ENCODE measurements at regions not wholly inside any gene's neighbourhood (a gene's known extent, or its start where the extent isn't known, plus 50 kb on each side); places are given as distances from the start of the nearest gene placed in this dataset.

- no peaks in the 10 kb centered on the region; the same call in 1 of the 2 replicates for H3K36me3 ChIP-seq (replicated peaks; ENCODE audit: control insufficient read depth, insufficient read depth, low read length)
- no peak for DNase-seq
- H3K4me3 ChIP-seq (ENCODE audit: insufficient read depth, low read depth, low read length) = no peak overlapping the region
- no peaks in the 10 kb centered on the region for H3K27me3 ChIP-seq (ENCODE audit: control insufficient read depth, insufficient read depth, low read length)
Measured at GRCh38 chrX:107566604-107567262, 61.6 kb upstream of the PRPS1 start.

GRCh38 chrX:107567370-107567769, 60.9 kb upstream of the PRPS1 start:
- H3K27me3 ChIP-seq (ENCODE audit: control insufficient read depth, insufficient read depth, low read length) = no peaks in the 10 kb centered on the region
- DNase-seq = no peak
- no peaks in the 10 kb centered on the region; the same call in 1 of the 2 replicates for H3K36me3 ChIP-seq (replicated peaks; ENCODE audit: control insufficient read depth, insufficient read depth, low read length)
- no peak overlapping the region for H3K4me3 ChIP-seq (ENCODE audit: insufficient read depth, low read depth, low read length)

- Histone ChIP-seq H3K36me3 (replicated peaks; ENCODE audit: control insufficient read depth, insufficient read depth, low read length) (no peaks in the 10 kb centered on the region; the same call in 1 of the 2 replicates), H3K4me3 (ENCODE audit: insufficient read depth, low read depth, low read length) (no peak overlapping the region), H3K27me3 (ENCODE audit: control insufficient read depth, insufficient read depth, low read length) (no peaks in the 10 kb centered on the region)
- DNase-seq = no peak
Measured at GRCh38 chrX:107571296-107571998, 56.9 kb upstream of the PRPS1 start.

DNA sequence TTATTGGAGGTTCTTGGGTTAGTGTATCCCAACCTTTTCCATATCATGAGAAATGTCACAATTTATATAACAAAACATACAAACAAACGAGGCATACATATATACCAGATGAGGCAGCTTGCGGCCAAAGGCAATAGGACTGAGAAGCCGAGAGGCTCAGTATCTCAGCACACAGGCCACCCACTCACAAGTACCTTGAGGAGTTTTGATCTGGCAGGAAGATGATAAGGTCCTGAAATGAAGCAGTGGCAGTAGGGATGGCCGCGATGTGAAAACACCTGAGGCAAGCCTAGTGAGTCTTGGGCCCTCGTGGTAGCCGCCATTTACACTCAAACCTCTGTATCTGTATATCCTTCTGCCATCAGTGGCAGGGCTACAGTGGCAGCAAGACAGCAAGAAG, 55.3 kb upstream of the PRPS1 start:
- no peak overlapping the region for H3K4me3 ChIP-seq (ENCODE audit: insufficient read depth, low read depth, low read length)
- no peaks in the 10 kb centered on the region; the same call in 1 of the 2 replicates for H3K36me3 ChIP-seq (replicated peaks; ENCODE audit: control insufficient read depth, insufficient read depth, low read length)
- DNase-seq = no peak
- H3K27me3 ChIP-seq (ENCODE audit: control insufficient read depth, insufficient read depth, low read length) = no peaks in the 10 kb centered on the region

DNA sequence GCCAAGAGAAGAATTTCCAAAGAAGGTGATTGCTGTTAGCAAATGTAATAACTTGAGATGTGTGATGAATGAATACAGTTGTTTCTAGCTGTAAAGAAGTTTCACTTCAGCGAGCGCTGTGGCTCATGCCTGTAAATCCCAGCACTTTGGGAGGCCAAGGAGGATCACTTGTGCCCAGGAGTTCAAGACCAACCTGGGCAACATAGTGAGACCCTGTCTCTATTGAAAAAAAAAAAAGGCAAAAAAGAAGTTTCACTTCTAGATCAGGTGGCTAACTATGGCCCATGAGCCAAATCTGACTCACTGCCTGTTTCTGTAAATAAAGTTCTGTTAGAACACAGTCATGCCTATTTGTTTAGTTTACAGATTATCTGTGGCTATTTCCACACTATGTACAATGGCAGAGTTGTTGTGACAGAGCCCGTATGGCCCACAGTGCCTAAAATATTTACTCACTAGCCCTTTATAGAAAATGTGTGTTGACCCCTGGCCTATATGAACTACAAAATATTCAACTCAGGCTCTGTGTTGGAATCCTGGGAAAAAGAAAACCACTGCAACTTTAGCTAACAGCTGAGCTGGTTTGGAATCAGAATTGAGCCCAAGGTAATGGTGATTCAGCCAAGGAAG, 54.1 kb upstream of the PRPS1 start:
- H3K36me3 ChIP-seq (replicated peaks; ENCODE audit: control insufficient read depth, insufficient read depth, low read length) = no peaks in the 10 kb centered on the region; the same call in 1 of the 2 replicates
- no peaks in the 10 kb centered on the region for H3K27me3 ChIP-seq (ENCODE audit: control insufficient read depth, insufficient read depth, low read length)
- no peak for DNase-seq
- H3K4me3 ChIP-seq (ENCODE audit: insufficient read depth, low read depth, low read length) = no peak overlapping the region

DNA sequence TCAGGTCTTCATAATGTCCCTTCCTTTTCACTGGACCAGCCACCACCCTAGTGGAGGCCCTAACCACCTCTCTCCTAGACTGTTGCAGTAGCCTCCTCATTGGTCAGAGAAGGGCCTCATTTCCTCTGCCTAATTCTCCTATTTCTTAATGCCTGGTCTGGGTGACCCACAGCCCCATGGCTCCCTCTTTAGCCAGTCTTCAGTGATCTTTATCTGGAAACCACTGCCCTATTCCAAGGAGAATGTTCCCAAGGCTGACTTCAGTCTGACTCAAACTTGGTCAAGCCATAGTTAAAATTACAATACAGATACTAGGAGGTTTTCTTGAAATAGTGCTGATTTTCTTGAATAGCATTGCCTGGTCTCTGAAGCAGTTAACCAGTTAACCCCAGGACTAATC, 53.6 kb upstream of the PRPS1 start:
- no peaks in the 10 kb centered on the region for H3K27me3 ChIP-seq (ENCODE audit: control insufficient read depth, insufficient read depth, low read length)
- no peak overlapping the region for H3K4me3 ChIP-seq (ENCODE audit: insufficient read depth, low read depth, low read length)
- no peak for DNase-seq
- H3K36me3 ChIP-seq (replicated peaks; ENCODE audit: control insufficient read depth, insufficient read depth, low read length) = no peaks in the 10 kb centered on the region

DNA sequence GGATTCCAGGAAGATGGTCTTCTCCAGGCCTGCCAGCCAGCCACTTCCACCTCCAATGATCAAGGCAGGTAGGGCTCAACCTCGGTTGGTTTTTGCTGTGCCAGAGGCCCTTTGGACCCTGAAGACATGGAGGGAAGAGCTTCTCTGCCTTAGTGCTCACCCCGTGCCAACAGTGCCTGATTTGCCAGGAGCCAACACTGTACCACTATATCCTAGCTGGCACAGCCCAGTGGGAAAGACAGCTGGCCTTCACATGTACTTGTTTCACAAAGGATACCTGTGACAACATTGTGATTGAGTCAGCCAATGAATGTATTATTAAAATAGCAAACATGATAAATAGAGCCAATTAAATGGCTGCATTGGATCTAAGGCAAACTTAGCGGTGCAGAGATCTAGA, 51.9 kb upstream of the PRPS1 start:
- no peak for DNase-seq
- Histone ChIP-seq H3K4me3 (ENCODE audit: insufficient read depth, low read depth, low read length) (no peak overlapping the region), H3K27me3 (ENCODE audit: control insufficient read depth, insufficient read depth, low read length) (no peaks in the 10 kb centered on the region), H3K36me3 (replicated peaks; ENCODE audit: control insufficient read depth, insufficient read depth, low read length) (no peaks in the 10 kb centered on the region)

GRCh38 chrX:107576841-107577240, 51.5 kb upstream of the PRPS1 start:
- DNase-seq = no peak
- Histone ChIP-seq H3K4me3 (ENCODE audit: insufficient read depth, low read depth, low read length) (no peak overlapping the region), H3K27me3 (ENCODE audit: control insufficient read depth, insufficient read depth, low read length) (no peaks in the 10 kb centered on the region), H3K36me3 (replicated peaks; ENCODE audit: control insufficient read depth, insufficient read depth, low read length) (no peaks in the 10 kb centered on the region)

- no peak for DNase-seq
- Histone ChIP-seq H3K4me3 (ENCODE audit: insufficient read depth, low read depth, low read length) (no peak overlapping the region), H3K36me3 (replicated peaks; ENCODE audit: control insufficient read depth, insufficient read depth, low read length) (no peaks in the 10 kb centered on the region), H3K27me3 (ENCODE audit: control insufficient read depth, insufficient read depth, low read length) (no peaks in the 10 kb centered on the region)
Measured at GRCh38 chrX:107577933-107578332, 50.4 kb upstream of the PRPS1 start.
